Esophagus muscularis mucosa (tissue), 3 donors: ENCODE measurements at regions not wholly inside any gene's neighbourhood (a gene's known extent, or its start where the extent isn't known, plus 50 kb on each side); places are given as distances from the start of the nearest gene placed in this dataset.

ENCODE experiments used
- CTCF ChIP-seq, 3 experiments: fragments of 200-600 bp in 2 of 3; fragments of 450-650 bp in 1 of 3; sonication (generic) in 2 of 3; IDR thresholded peaks; one replicate each; pipeline ENCODE4 v1.5.1; 2017 to 2019; ENCODE audit warnings: antibody characterized with exemption in 3 of 3, mild to moderate bottlenecking in 2 of 3, moderate library complexity in 1 of 3
- EP300 ChIP-seq: sonication (generic); formaldehyde crosslinking; IDR thresholded peaks from one replicate; pipeline ENCODE4 v1.6.1; 2017; ENCODE audit warnings: antibody characterized with exemption

- TF ChIP-seq CTCF (IDR thresholded peaks at IDR 0.05) (no peak), EP300 (no peak)
These were observed 298.1 kb upstream of the FOXQ1 start for GRCh38 chr6:1013656-1014430.
